ENCODE measurements at regions not wholly inside any gene's neighbourhood (a gene's known extent, or its start where the extent isn't known, plus 50 kb on each side); places are given as distances from the start of the nearest gene placed in this dataset.

DNA sequence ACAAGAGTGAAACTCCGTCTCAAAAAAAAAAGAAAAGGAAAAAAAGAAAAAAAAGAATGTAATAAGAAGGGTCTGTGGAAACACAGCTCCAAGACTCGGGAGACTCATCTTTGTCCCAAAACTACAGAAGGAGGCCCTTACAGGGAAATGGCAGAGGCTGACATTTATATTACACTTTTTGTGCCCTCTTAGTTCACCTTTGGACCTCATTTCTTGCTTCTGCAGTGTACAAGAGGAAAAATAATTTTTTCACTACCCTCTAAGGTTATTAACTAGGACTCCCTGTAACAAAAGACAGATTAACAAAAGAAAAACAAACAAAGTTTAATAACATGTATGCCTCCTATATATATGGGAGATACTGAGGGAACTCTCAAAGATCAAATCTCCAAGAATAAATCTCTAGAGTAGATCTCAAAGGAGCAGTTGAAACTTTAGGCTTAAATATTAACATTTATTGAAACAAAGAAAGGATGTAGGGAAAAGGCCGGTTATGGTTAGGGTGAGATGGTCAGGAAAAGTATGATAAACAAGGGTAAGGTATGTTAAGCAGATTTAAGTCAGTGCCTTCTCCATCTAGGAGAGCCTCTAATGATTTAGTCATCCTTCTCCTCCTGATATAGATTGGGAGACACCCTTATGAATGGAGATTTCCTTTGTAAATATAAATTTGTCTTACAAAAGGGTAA, 121.3 kb upstream of the JADE1 start:
- intact Hi-C loops (cut with DNase I), result no loop called here
- Histone ChIP-seq H3K4me3 (no peak overlapping the region), H3K4me1 (no peaks in the 10 kb centered on the region), H3K27ac (no peak overlapping the region), H3K9me3 (no peaks in the 10 kb centered on the region), H3K36me3 (ENCODE audit: insufficient read depth in 1 of 2, low read depth in 1 of 2) (no peaks in the 10 kb centered on the region), H3K27me3 (ENCODE audit: insufficient read depth in 3 of 3, low read length in 2 of 3) (no peaks in the 10 kb centered on the region)
- WGBS, 3 donors, result 73 to 96% (median 87%) methylated on average over 3 of the region's 3 CpGs
- no peak for DNase-seq
- ATAC-seq, result no peak
- TF ChIP-seq, protein P1, sequence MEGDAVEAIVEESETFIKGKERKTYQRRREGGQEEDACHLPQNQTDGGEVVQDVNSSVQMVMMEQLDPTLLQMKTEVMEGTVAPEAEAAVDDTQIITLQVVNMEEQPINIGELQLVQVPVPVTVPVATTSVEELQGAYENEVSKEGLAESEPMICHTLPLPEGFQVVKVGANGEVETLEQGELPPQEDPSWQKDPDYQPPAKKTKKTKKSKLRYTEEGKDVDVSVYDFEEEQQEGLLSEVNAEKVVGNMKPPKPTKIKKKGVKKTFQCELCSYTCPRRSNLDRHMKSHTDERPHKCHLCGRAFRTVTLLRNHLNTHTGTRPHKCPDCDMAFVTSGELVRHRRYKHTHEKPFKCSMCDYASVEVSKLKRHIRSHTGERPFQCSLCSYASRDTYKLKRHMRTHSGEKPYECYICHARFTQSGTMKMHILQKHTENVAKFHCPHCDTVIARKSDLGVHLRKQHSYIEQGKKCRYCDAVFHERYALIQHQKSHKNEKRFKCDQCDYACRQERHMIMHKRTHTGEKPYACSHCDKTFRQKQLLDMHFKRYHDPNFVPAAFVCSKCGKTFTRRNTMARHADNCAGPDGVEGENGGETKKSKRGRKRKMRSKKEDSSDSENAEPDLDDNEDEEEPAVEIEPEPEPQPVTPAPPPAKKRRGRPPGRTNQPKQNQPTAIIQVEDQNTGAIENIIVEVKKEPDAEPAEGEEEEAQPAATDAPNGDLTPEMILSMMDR (IDR thresholded peaks at IDR 0.05), result no peak

DNA sequence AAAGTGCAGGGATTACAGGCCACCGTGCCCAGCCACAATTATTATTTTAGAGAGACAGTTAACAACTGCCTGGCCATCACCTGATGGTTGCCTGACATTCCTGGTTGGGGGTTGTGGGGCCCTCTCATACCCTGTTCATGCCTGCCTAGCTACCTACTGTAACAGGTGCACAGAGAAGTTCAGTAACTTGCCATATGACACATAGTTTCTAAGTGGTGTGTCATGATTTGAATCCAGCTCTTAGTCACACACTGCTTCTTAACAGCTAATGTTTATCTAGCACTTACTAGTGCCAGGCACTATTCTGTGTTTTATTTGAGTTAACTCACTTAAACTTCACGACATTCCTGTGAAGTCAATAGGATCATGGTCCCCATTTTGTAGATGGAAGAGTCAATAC, 122.7 kb upstream of the JADE1 start:
- H3K36me3 ChIP-seq (ENCODE audit: insufficient read depth in 1 of 2, low read depth in 1 of 2), result no peaks in the 10 kb centered on the region
- H3K9me3 ChIP-seq, result no peaks in the 10 kb centered on the region
- no peak overlapping the region for H3K27ac ChIP-seq
- H3K4me1 ChIP-seq, result no peaks in the 10 kb centered on the region
- H3K4me3 ChIP-seq, result no peak overlapping the region
- DNase-seq (no peak), ATAC-seq (no peak)
- 91 to 94% (median 91%) methylated on average over 2 of the region's 2 CpGs for WGBS, 3 donors
- H3K27me3 ChIP-seq (ENCODE audit: insufficient read depth in 3 of 3, low read length in 2 of 3), result no peaks in the 10 kb centered on the region
- TF ChIP-seq, protein P1 (IDR thresholded peaks at IDR 0.05), result no peak
- intact Hi-C loops (cut with DNase I), result no loop called here

DNA sequence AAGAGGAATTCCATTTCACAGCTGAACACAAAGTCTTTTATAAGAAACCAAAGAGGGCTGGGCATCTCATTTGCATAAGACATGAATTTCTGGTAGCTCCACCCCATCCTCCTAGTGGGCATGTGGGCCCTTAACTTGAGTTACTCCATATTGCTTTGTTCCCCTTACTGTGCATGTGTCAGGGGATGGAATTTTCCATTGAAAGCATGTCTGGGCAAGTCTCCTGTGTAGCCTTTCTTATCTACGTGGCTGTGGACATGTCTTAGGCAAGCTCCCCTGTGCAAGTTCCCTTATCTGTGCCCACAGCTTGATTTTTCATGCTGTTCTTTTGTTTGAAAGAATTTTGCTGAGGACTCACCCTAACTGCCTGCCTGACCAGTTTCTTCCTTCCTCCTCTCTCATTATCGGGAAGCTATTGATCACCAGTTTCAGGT, 123.5 kb upstream of the JADE1 start:
- H3K4me1 ChIP-seq, result no peaks in the 10 kb centered on the region
- no peak for DNase-seq
- H3K36me3 ChIP-seq (ENCODE audit: insufficient read depth in 1 of 2, low read depth in 1 of 2), result no peaks in the 10 kb centered on the region
- TF ChIP-seq, protein P1 (IDR thresholded peaks at IDR 0.05), result no peak
- ATAC-seq, result no peak
- no peak overlapping the region for H3K27ac ChIP-seq
- WGBS, 3 donors, result 86 to 97% (median 88%) methylated on average over 2 of the region's 2 CpGs
- no peak overlapping the region for H3K4me3 ChIP-seq
- intact Hi-C loops (cut with DNase I), result no loop called here
- no peaks in the 10 kb centered on the region for H3K9me3 ChIP-seq
- no peaks in the 10 kb centered on the region for H3K27me3 ChIP-seq (ENCODE audit: insufficient read depth in 3 of 3, low read length in 2 of 3)

DNA sequence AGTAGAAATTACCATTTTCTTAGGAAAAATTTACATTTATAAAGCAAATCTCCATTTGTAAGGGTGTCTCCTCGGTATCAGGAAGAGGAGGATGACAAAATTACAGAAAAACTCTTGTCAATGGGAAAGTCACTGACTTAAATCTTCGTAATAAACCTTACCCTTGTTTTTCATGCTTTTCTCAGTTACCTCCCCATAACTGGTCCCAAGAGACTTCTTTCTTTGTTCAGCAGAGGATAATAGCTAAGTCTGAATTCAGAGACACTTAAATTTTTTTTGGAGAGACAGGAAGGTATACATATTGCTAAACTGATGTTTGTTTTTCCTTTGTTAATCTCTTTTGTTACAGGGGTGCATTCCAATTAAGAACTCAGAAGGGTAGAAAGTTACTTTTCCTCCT, 125.5 kb upstream of the JADE1 start:
- intact Hi-C loops (cut with DNase I), result no loop called here
- Histone ChIP-seq H3K27me3 (ENCODE audit: insufficient read depth in 3 of 3, low read length in 2 of 3) (no peaks in the 10 kb centered on the region), H3K9me3 (no peaks in the 10 kb centered on the region), H3K27ac (no peak overlapping the region), H3K36me3 (ENCODE audit: insufficient read depth in 1 of 2, low read depth in 1 of 2) (no peaks in the 10 kb centered on the region), H3K4me1 (no peaks in the 10 kb centered on the region), H3K4me3 (no peak overlapping the region)
- TF ChIP-seq, protein P1 (IDR thresholded peaks at IDR 0.05), result no peak
- 56 to 67% (median 60%) methylated on average over 2 of the region's 2 CpGs for WGBS, 3 donors
- DNase-seq, result no peak
- no peak for ATAC-seq
